IMR-90 (cell line): ENCODE measurements at regions not wholly inside any gene's neighbourhood (a gene's known extent, or its start where the extent isn't known, plus 50 kb on each side); places are given as distances from the start of the nearest gene placed in this dataset.

Experiments used
- CEBPB ChIP-seq: IDR thresholded peaks from 2 replicates; pipeline ENCODE4 v1.6.1; 2012; ENCODE audit warnings: low read depth, low read length, improper control_type of control experiment
- CTCF ChIP-seq: conservative IDR thresholded peaks from 2 replicates; pipeline ENCODE4 v1.5.1; 2012; ENCODE audit warnings: mild to moderate bottlenecking, low read depth, low read length, improper control_type of control experiment
- NFE2L2 ChIP-seq: fragments of 150-350 bp; IDR thresholded peaks from 2 replicates; pipeline ENCODE4 v1.6.1; 2016; ENCODE audit warnings: low read depth, mild to moderate bottlenecking, low read length
- POLR2A ChIP-seq: IDR thresholded peaks from 2 replicates; pipeline ENCODE4 v1.6.1; 2012; ENCODE audit warnings: mild to moderate bottlenecking, low read depth, low read length
- RAD21 ChIP-seq: IDR thresholded peaks from 2 replicates; pipeline ENCODE4 v1.6.1; 2012; ENCODE audit warnings: low read length, improper control_type of control experiment
- RCOR1 ChIP-seq: IDR thresholded peaks from 2 replicates; pipeline ENCODE4 v1.6.1; 2012; ENCODE audit warnings: mild to moderate bottlenecking, low read length, improper control_type of control experiment; ENCODE audit not compliant: insufficient replicate concordance
- RFX5 ChIP-seq: IDR thresholded peaks from 2 replicates; pipeline ENCODE4 v1.8.0; 2012; ENCODE audit warnings: low read depth, mild to moderate bottlenecking, low read length, moderate library complexity
- SMC3 ChIP-seq: fragments of 150-350 bp; IDR thresholded peaks from 2 replicates; pipeline ENCODE4 v1.6.1; 2016; ENCODE audit warnings: low read depth, mild to moderate bottlenecking, antibody characterized with exemption, low read length, moderate library complexity
- USF2 ChIP-seq: fragments of 150-350 bp; IDR thresholded peaks from 2 replicates; pipeline ENCODE4 v1.6.1; 2017; ENCODE audit warnings: mild to moderate bottlenecking, antibody characterized with exemption, low read length, low read depth
- TF ChIP-seq, protein P1 (sequence below): fragments of 150-350 bp; IDR thresholded peaks from 2 replicates; pipeline ENCODE4 v1.6.1; 2016; ENCODE audit warnings: low read depth, mild to moderate bottlenecking, low read length, moderate library complexity, borderline replicate concordance

- TF ChIP-seq POLR2A (no peak), CTCF (no peak), RAD21 (no peak), SMC3 (no peak), USF2 (no peak), CEBPB (no peak), RFX5 (no peak), RCOR1 (no peak), NFE2L2 (no peak)
- TF ChIP-seq, protein P1, sequence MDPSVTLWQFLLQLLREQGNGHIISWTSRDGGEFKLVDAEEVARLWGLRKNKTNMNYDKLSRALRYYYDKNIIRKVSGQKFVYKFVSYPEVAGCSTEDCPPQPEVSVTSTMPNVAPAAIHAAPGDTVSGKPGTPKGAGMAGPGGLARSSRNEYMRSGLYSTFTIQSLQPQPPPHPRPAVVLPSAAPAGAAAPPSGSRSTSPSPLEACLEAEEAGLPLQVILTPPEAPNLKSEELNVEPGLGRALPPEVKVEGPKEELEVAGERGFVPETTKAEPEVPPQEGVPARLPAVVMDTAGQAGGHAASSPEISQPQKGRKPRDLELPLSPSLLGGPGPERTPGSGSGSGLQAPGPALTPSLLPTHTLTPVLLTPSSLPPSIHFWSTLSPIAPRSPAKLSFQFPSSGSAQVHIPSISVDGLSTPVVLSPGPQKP, result no peak
Measured at GRCh38 chrX:95622200-95622599, 1062.4 kb upstream of the DIAPH2 start.
